Activated CD4-positive, alpha-beta T cell treated with anti-CD3 and anti-CD28 coated beads for 24 hours (primary cell): ENCODE measurements at regions not wholly inside any gene's neighbourhood (a gene's known extent, or its start where the extent isn't known, plus 50 kb on each side); places are given as distances from the start of the nearest gene placed in this dataset.

Experiments
- DNase-seq, 2 donors: peaks; one replicate each; pipeline ENCODE4 v3.0.0-alpha.2; 2020; ENCODE audit warnings: low read depth in 2 of 2

- DNase-seq, result no peak
Observed at GRCh38 chr2:16173893-16174692, 233.7 kb downstream of the MYCN start.

GRCh38 chr2:16172324-16173175, 232.2 kb downstream of the MYCN start:
- no peak for DNase-seq

GRCh38 chr2:16171425-16171920, 231.1 kb downstream of the MYCN start:
- DNase-seq, result no peak

- no peak for DNase-seq
Observed at GRCh38 chr2:16170675-16171424, 230.5 kb downstream of the MYCN start.

- DNase-seq, result no peak
Observed at GRCh38 chr2:16169381-16169960, 229.1 kb downstream of the MYCN start.

GRCh38 chr2:16168506-16169264, 228.3 kb downstream of the MYCN start:
- DNase-seq, result no peak

GRCh38 chr2:16167870-16168426, 227.6 kb downstream of the MYCN start:
- DNase-seq, result no peak

GRCh38 chr2:16167451-16167861, 227.1 kb downstream of the MYCN start:
- no peak for DNase-seq

GRCh38 chr2:16166327-16166981, 226.1 kb downstream of the MYCN start:
- DNase-seq, result no peak

GRCh38 chr2:16165518-16166326, 225.4 kb downstream of the MYCN start:
- no peak for DNase-seq

GRCh38 chr2:16162491-16163040, 222.2 kb downstream of the MYCN start:
- DNase-seq, result no peak

GRCh38 chr2:16161768-16162490, 221.6 kb downstream of the MYCN start:
- no peak for DNase-seq

- DNase-seq, result no peak
Observed at GRCh38 chr2:16161085-16161565, 220.8 kb downstream of the MYCN start.

GRCh38 chr2:16160281-16161084, 220.1 kb downstream of the MYCN start:
- no peak for DNase-seq

GRCh38 chr2:16156411-16156810, 216.1 kb downstream of the MYCN start:
- DNase-seq, result no peak

GRCh38 chr2:16155766-16156165, 215.4 kb downstream of the MYCN start:
- no peak for DNase-seq

- DNase-seq, result no peak
Observed at GRCh38 chr2:16155366-16155765, 215.0 kb downstream of the MYCN start.
